ENCODE measurements at regions not wholly inside any gene's neighbourhood (a gene's known extent, or its start where the extent isn't known, plus 50 kb on each side); places are given as distances from the start of the nearest gene placed in this dataset.

DNA sequence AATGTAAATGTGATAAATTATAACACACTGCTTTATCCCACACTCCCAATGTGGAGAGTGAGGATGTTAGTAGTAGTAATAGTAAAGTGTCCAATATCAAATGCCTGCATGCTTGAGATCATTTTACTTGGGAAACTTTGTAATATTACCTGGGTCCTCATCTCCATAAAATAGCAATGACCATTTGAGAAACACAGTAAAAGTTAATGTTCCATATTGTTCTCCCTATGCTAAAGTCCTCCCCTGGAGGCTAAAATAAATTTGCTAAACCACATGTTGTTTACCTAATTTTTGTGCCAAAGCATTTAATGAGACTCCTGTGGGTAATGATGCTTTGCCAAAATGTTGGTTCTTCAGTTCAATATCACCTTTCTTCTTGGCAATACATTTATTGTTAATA is 291.2 kb downstream of the CDH10 start:
- no peak overlapping the region for H3K4me3 ChIP-seq (ENCODE audit: low read depth, low read length)
- no peak for DNase-seq (ENCODE audit: low read depth)
- CTCF ChIA-PET: no interaction called here
- H3K36me3 ChIP-seq (ENCODE audit: control insufficient read depth, insufficient read depth, low read length): no peaks in the 10 kb centered on the region
- no peaks in the 10 kb centered on the region for H3K27me3 ChIP-seq (ENCODE audit: control insufficient read depth, insufficient read depth, low read length)
- TF ChIP-seq, protein P1, sequence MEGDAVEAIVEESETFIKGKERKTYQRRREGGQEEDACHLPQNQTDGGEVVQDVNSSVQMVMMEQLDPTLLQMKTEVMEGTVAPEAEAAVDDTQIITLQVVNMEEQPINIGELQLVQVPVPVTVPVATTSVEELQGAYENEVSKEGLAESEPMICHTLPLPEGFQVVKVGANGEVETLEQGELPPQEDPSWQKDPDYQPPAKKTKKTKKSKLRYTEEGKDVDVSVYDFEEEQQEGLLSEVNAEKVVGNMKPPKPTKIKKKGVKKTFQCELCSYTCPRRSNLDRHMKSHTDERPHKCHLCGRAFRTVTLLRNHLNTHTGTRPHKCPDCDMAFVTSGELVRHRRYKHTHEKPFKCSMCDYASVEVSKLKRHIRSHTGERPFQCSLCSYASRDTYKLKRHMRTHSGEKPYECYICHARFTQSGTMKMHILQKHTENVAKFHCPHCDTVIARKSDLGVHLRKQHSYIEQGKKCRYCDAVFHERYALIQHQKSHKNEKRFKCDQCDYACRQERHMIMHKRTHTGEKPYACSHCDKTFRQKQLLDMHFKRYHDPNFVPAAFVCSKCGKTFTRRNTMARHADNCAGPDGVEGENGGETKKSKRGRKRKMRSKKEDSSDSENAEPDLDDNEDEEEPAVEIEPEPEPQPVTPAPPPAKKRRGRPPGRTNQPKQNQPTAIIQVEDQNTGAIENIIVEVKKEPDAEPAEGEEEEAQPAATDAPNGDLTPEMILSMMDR (IDR thresholded peaks at IDR 0.05; ENCODE audit: insufficient read depth, low read depth, low read length): no peak
- POLR2A ChIA-PET: no interaction called here

DNA sequence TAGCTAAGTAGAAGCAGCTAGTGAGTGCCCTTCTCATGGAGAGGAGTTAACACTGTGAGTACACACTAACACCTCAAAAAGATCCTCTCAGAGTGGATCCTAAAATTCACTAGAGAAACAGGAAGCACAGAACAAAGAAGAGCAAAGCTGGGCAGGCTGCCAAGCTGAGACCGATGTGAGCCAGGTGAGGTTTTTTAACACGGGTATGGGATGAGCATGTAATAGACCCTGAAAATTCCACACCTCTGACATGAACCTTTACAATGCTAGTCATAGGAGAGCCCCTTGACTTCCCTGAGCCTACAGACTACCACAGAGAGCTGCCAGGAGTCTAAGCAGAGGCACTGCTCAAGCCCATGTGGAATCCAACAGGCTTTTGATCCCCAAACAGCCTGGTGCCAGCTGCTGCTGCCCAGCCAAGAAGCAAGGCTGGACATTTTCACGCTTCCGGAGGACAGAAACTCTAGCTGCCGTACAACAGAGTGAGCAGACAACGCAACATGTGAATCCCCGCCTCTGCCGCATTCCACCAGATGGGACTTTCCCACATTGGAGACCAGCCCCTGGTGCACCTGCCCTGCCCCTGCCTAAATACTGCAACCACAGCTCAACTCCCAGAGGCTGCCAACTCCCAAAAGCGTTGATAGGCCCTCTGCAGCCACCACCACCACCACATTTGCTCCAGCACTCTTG is 280.8 kb downstream of the CDH10 start:
- Histone ChIP-seq H3K4me3 (ENCODE audit: low read depth, low read length) (no peak overlapping the region), H3K27me3 (ENCODE audit: control insufficient read depth, insufficient read depth, low read length) (no peaks in the 10 kb centered on the region), H3K36me3 (ENCODE audit: control insufficient read depth, insufficient read depth, low read length) (no peaks in the 10 kb centered on the region)
- CTCF ChIA-PET: no interaction called here
- DNase-seq (ENCODE audit: low read depth): no peak
- TF ChIP-seq, protein P1 (IDR thresholded peaks at IDR 0.05; ENCODE audit: insufficient read depth, low read depth, low read length): no peak
- POLR2A ChIA-PET: no interaction called here

- Histone ChIP-seq H3K36me3 (ENCODE audit: control insufficient read depth, insufficient read depth, low read length) (no peaks in the 10 kb centered on the region), H3K27me3 (ENCODE audit: control insufficient read depth, insufficient read depth, low read length) (no peaks in the 10 kb centered on the region), H3K4me3 (ENCODE audit: low read depth, low read length) (no peak overlapping the region)
- ChIA-PET CTCF (no interaction called here), POLR2A (no interaction called here)
- DNase-seq (ENCODE audit: low read depth): no peak
- TF ChIP-seq, protein P1 (IDR thresholded peaks at IDR 0.05; ENCODE audit: insufficient read depth, low read depth, low read length): no peak
Measured at GRCh38 chr5:24364711-24365110, 280.1 kb downstream of the CDH10 start.

- TF ChIP-seq, protein P1 (IDR thresholded peaks at IDR 0.05; ENCODE audit: insufficient read depth, low read depth, low read length): no peak
- H3K27me3 ChIP-seq (ENCODE audit: control insufficient read depth, insufficient read depth, low read length): no peaks in the 10 kb centered on the region
- no peaks in the 10 kb centered on the region for H3K36me3 ChIP-seq (ENCODE audit: control insufficient read depth, insufficient read depth, low read length)
- DNase-seq (ENCODE audit: low read depth): no peak
- ChIA-PET POLR2A (no interaction called here), CTCF (no interaction called here)
- no peak overlapping the region for H3K4me3 ChIP-seq (ENCODE audit: low read depth, low read length)
Measured at GRCh38 chr5:24365406-24365805, 279.4 kb downstream of the CDH10 start.

DNA sequence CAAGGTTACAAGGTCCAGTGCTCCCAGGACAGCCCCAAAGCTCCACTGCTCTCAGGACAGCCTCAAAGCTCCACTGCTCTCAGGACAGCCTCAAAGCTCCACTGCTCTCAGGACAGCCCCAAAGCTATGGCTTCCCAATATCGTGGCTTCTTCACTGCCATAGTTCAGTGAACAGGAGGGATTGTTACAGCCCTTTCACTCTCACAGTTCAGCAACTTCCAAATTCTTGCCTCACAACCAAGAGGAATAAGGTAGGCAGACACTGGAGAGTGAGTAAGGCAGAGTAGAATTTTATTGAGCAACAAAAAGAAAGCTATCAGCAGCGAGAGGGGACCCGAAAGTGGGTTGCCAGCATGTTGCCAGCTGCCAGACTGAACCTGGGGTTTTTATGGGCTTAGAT is 277.6 kb downstream of the CDH10 start:
- Histone ChIP-seq H3K36me3 (ENCODE audit: control insufficient read depth, insufficient read depth, low read length) (no peaks in the 10 kb centered on the region), H3K4me3 (ENCODE audit: low read depth, low read length) (no peak overlapping the region), H3K27me3 (ENCODE audit: control insufficient read depth, insufficient read depth, low read length) (no peaks in the 10 kb centered on the region)
- ChIA-PET POLR2A (no interaction called here), CTCF (no interaction called here)
- TF ChIP-seq, protein P1 (IDR thresholded peaks at IDR 0.05; ENCODE audit: insufficient read depth, low read depth, low read length): no peak
- DNase-seq (ENCODE audit: low read depth): no peak
